DND-41 (cell line): ENCODE measurements at regions not wholly inside any gene's neighbourhood (a gene's known extent, or its start where the extent isn't known, plus 50 kb on each side); places are given as distances from the start of the nearest gene placed in this dataset.

Experiments used
- ATAC-seq: fragments of 200-7000 bp; cut with Tn5 transposase; 3 replicates; pipeline ENCODE4 v1.9.1; 2021; ENCODE audit warnings: low read depth; ENCODE audit not compliant: insufficient read depth
- DNase-seq: peaks from one replicate; pipeline ENCODE4 v3.0.0-alpha.2; 2020
- H2AFZ ChIP-seq: 2 replicates; pipeline ENCODE4 v1.6.0; 2012; ENCODE audit warnings: low read depth, low read length
- H3K27ac ChIP-seq: 2 replicates; pipeline ENCODE4 v1.5.1; 2012; ENCODE audit warnings: low read length, inconsistent platforms
- H3K27me3 ChIP-seq: fragments of 200-600 bp; sonication (generic); 2 replicates; pipeline ENCODE4 v1.6.0; 2012; ENCODE audit warnings: low read length, mild to moderate bottlenecking, inconsistent platforms; ENCODE audit not compliant: insufficient read depth, poor library complexity
- H3K36me3 ChIP-seq: 2 replicates; pipeline ENCODE4 v1.5.1; 2012; ENCODE audit warnings: low read length, inconsistent platforms; ENCODE audit not compliant: insufficient read depth
- H3K4me1 ChIP-seq: 2 replicates; pipeline ENCODE4 v1.5.1; 2012; ENCODE audit warnings: mild to moderate bottlenecking, low read length; ENCODE audit not compliant: insufficient read depth
- H3K4me2 ChIP-seq: 2 replicates; pipeline ENCODE4 v1.6.0; 2012; ENCODE audit warnings: mild to moderate bottlenecking, moderate library complexity, low read length, inconsistent platforms; ENCODE audit not compliant: insufficient read depth
- H3K4me3 ChIP-seq, 2 experiments: fragments of 200-600 bp in 1 of 2; shearing (Covaris generic) in 1 of 2; 2 replicates each; pipeline ENCODE4 v1.5.1; 2012 to 2016; ENCODE audit warnings: inconsistent platforms in 2 of 2, low read length in 2 of 2, mild to moderate bottlenecking in 2 of 2, low read depth in 1 of 2, moderate library complexity in 1 of 2
- H3K79me2 ChIP-seq: 2 replicates; pipeline ENCODE4 v1.6.0; 2012; ENCODE audit warnings: low read length, inconsistent platforms; ENCODE audit not compliant: insufficient read depth
- H3K9ac ChIP-seq: 2 replicates; pipeline ENCODE4 v1.6.0; 2012; ENCODE audit warnings: low read depth, mild to moderate bottlenecking, inconsistent platforms, low read length, moderate library complexity
- H3K9me3 ChIP-seq: 2 replicates; pipeline ENCODE4 v1.5.1; 2012; ENCODE audit warnings: low read length, moderate library complexity, mild to moderate bottlenecking, inconsistent platforms; ENCODE audit not compliant: insufficient read depth, severe bottlenecking
- H4K20me1 ChIP-seq: 2 replicates; pipeline ENCODE4 v1.6.0; 2012; ENCODE audit warnings: low read length; ENCODE audit not compliant: insufficient read depth
- EZH2 ChIP-seq: IDR thresholded peaks from 3 replicates; pipeline ENCODE4 v1.6.1; 2012; ENCODE audit warnings: borderline replicate concordance, low read depth, mild to moderate bottlenecking, moderate library complexity, low read length, inconsistent platforms; ENCODE audit not compliant: severe bottlenecking
- TF ChIP-seq, protein P1 (sequence below): IDR thresholded peaks from 2 replicates; pipeline ENCODE4 v1.5.1; 2012; ENCODE audit warnings: borderline replicate concordance, low read length, moderate library complexity, mild to moderate bottlenecking; ENCODE audit not compliant: poor library complexity, severe bottlenecking; ENCODE audit errors: extremely low read depth

DNA sequence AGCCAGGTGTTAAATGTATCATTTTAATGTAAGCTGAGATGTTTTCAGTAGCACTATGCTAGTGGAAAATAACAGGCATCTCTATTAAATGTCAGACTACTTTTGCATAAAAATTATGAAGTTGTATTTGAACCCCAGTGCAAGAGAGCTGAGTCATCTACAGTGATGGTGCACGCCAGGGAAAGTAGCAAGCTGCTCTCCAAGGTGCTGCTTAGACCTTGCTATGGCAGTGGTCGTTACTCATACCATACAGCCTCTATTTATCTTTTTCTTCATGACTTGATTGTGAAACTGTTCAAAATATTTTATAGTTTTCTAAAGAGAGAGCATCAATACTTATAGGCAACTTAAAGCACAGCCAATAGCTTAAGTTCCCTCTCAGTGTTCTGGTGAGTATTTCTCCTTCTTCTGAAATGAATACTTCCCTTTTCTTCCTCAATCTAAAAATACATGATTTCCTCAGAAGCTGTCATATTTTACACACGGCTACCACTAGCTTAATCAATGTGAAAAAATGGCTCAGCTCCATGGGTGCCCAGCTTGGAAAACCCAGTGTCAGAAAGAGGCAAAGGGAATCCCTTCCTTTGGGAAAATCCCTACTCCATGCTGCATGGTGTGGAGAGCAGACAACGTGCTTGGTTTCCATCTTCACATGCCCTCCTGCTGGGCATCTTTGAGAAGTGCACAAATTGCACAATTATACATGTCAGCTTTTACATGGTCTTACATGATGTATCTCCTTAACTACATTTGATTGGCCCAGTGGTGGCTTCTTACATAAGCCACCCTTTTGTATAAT, 105.6 kb downstream of the ELOVL4 start:
- Histone ChIP-seq H3K27me3 (no peaks in the 10 kb centered on the region), H3K4me1 (no peaks in the 10 kb centered on the region), H3K27ac (no peak overlapping the region), H3K79me2 (no peaks in the 10 kb centered on the region), H2AFZ (no peak overlapping the region), H3K36me3 (no peaks in the 10 kb centered on the region), H3K4me3 (no peak overlapping the region), H4K20me1 (no peaks in the 10 kb centered on the region), H3K4me2 (no peak overlapping the region), H3K9ac (no peak overlapping the region), H3K9me3 (no peaks in the 10 kb centered on the region)
- DNase-seq (peak; percentile 17), ATAC-seq (peak; percentile 66; the same call in 2 of the 3 replicates)
- TF ChIP-seq EZH2 = no peak
- TF ChIP-seq, protein P1, sequence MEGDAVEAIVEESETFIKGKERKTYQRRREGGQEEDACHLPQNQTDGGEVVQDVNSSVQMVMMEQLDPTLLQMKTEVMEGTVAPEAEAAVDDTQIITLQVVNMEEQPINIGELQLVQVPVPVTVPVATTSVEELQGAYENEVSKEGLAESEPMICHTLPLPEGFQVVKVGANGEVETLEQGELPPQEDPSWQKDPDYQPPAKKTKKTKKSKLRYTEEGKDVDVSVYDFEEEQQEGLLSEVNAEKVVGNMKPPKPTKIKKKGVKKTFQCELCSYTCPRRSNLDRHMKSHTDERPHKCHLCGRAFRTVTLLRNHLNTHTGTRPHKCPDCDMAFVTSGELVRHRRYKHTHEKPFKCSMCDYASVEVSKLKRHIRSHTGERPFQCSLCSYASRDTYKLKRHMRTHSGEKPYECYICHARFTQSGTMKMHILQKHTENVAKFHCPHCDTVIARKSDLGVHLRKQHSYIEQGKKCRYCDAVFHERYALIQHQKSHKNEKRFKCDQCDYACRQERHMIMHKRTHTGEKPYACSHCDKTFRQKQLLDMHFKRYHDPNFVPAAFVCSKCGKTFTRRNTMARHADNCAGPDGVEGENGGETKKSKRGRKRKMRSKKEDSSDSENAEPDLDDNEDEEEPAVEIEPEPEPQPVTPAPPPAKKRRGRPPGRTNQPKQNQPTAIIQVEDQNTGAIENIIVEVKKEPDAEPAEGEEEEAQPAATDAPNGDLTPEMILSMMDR = no peak

DNA sequence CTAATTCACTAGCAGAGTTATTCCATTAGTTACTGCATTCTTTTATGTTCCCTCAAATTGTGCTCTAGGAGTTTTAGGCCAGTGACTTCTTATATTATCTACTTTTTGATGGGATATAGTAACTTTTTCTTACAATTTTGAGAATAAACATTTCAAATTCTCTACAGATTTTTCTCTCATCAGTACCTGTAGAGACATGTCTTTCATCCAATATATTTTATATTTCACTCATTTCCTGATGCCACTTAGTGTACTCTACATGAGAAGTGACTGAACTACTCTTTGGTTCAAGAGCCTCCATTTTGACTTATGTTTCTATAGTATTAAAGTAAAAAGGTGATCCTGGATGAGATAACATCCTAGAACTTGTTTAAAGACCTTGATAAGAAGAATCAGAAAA, 108.5 kb downstream of the ELOVL4 start:
- Histone ChIP-seq H2AFZ (no peak overlapping the region), H3K4me1 (no peaks in the 10 kb centered on the region), H3K4me2 (no peak overlapping the region), H4K20me1 (no peaks in the 10 kb centered on the region), H3K9ac (no peak overlapping the region), H3K79me2 (no peaks in the 10 kb centered on the region), H3K4me3 (no peak overlapping the region), H3K27me3 (no peaks in the 10 kb centered on the region), H3K9me3 (no peaks in the 10 kb centered on the region), H3K27ac (no peak overlapping the region), H3K36me3 (no peaks in the 10 kb centered on the region)
- no peak for DNase-seq
- TF ChIP-seq EZH2 = no peak
- TF ChIP-seq, protein P1 = no peak
- ATAC-seq = no peak

DNA sequence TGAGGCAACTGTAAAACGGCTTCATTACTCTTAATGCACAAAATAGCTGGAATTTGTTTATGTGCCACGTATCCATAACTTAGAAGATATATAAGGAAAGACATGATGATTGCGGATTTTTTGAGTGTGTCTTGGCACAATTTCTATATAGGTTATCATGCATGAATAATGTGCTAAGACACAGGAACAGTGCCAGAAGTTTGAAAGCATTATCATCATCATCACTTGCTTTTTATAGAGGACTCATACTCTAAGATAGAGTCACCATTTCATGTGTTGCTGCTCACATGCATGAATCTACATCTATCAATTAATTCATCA, 113.4 kb downstream of the ELOVL4 start:
- Histone ChIP-seq H3K79me2 (no peaks in the 10 kb centered on the region), H4K20me1 (no peaks in the 10 kb centered on the region), H3K36me3 (no peaks in the 10 kb centered on the region), H3K4me1 (no peaks in the 10 kb centered on the region), H2AFZ (no peak overlapping the region), H3K4me3 (no peak overlapping the region), H3K9ac (no peak overlapping the region), H3K27me3 (no peaks in the 10 kb centered on the region), H3K9me3 (no peaks in the 10 kb centered on the region), H3K27ac (no peak overlapping the region), H3K4me2 (no peak overlapping the region)
- no peak for TF ChIP-seq EZH2
- TF ChIP-seq, protein P1 = no peak
- ATAC-seq = no peak
- DNase-seq = no peak
